ENCODE measurements at regions not wholly inside any gene's neighbourhood (a gene's known extent, or its start where the extent isn't known, plus 50 kb on each side); places are given as distances from the start of the nearest gene placed in this dataset.

- no peak for DNase-seq (ENCODE audit: low read depth)
- Histone ChIP-seq H3K36me3 (ENCODE audit: control insufficient read depth, insufficient read depth, low read length) (no peaks in the 10 kb centered on the region), H3K4me3 (ENCODE audit: low read depth, low read length) (no peak overlapping the region), H3K27me3 (ENCODE audit: control insufficient read depth, insufficient read depth, low read length) (no peaks in the 10 kb centered on the region)
- POLR2A ChIA-PET: no interaction called here
- no peak for TF ChIP-seq CTCF (IDR thresholded peaks at IDR 0.05; ENCODE audit: insufficient read depth, low read depth, low read length)
- CTCF ChIA-PET: no interaction called here
These were observed 137.9 kb downstream of the LMO4 start for GRCh38 chr1:87466621-87467020.

GRCh38 chr1:87472716-87473115 is 144.0 kb downstream of the LMO4 start:
- H3K36me3 ChIP-seq (ENCODE audit: control insufficient read depth, insufficient read depth, low read length): no peaks in the 10 kb centered on the region
- no peaks in the 10 kb centered on the region for H3K27me3 ChIP-seq (ENCODE audit: control insufficient read depth, insufficient read depth, low read length)
- TF ChIP-seq CTCF (IDR thresholded peaks at IDR 0.05; ENCODE audit: insufficient read depth, low read depth, low read length): no peak
- no peak for DNase-seq (ENCODE audit: low read depth)
- H3K4me3 ChIP-seq (ENCODE audit: low read depth, low read length): no peak overlapping the region
- POLR2A ChIA-PET: no interaction called here
- CTCF ChIA-PET: no interaction called here

GRCh38 chr1:87473203-87473661 is 144.6 kb downstream of the LMO4 start:
- DNase-seq (ENCODE audit: low read depth): no peak
- POLR2A ChIA-PET: no interaction called here
- H3K4me3 ChIP-seq (ENCODE audit: low read depth, low read length): no peak overlapping the region
- CTCF ChIA-PET: no interaction called here
- no peaks in the 10 kb centered on the region for H3K36me3 ChIP-seq (ENCODE audit: control insufficient read depth, insufficient read depth, low read length)
- TF ChIP-seq CTCF (IDR thresholded peaks at IDR 0.05; ENCODE audit: insufficient read depth, low read depth, low read length): no peak
- no peaks in the 10 kb centered on the region for H3K27me3 ChIP-seq (ENCODE audit: control insufficient read depth, insufficient read depth, low read length)

GRCh38 chr1:87474098-87474497 is 145.4 kb downstream of the LMO4 start:
- no peaks in the 10 kb centered on the region for H3K27me3 ChIP-seq (ENCODE audit: control insufficient read depth, insufficient read depth, low read length)
- no peak overlapping the region for H3K4me3 ChIP-seq (ENCODE audit: low read depth, low read length)
- ChIA-PET POLR2A (no interaction called here), CTCF (no interaction called here)
- no peaks in the 10 kb centered on the region for H3K36me3 ChIP-seq (ENCODE audit: control insufficient read depth, insufficient read depth, low read length)
- no peak for DNase-seq (ENCODE audit: low read depth)
- no peak for TF ChIP-seq CTCF (IDR thresholded peaks at IDR 0.05; ENCODE audit: insufficient read depth, low read depth, low read length)

- CTCF ChIA-PET: no interaction called here
- no peak for TF ChIP-seq CTCF (IDR thresholded peaks at IDR 0.05; ENCODE audit: insufficient read depth, low read depth, low read length)
- no peak for DNase-seq (ENCODE audit: low read depth)
- no peaks in the 10 kb centered on the region for H3K36me3 ChIP-seq (ENCODE audit: control insufficient read depth, insufficient read depth, low read length)
- no peak overlapping the region for H3K4me3 ChIP-seq (ENCODE audit: low read depth, low read length)
- POLR2A ChIA-PET: no interaction called here
- no peaks in the 10 kb centered on the region for H3K27me3 ChIP-seq (ENCODE audit: control insufficient read depth, insufficient read depth, low read length)
These were observed 149.6 kb downstream of the LMO4 start for GRCh38 chr1:87478231-87478630.
